ENCODE measurements at regions not wholly inside any gene's neighbourhood (a gene's known extent, or its start where the extent isn't known, plus 50 kb on each side); places are given as distances from the start of the nearest gene placed in this dataset.

DNA sequence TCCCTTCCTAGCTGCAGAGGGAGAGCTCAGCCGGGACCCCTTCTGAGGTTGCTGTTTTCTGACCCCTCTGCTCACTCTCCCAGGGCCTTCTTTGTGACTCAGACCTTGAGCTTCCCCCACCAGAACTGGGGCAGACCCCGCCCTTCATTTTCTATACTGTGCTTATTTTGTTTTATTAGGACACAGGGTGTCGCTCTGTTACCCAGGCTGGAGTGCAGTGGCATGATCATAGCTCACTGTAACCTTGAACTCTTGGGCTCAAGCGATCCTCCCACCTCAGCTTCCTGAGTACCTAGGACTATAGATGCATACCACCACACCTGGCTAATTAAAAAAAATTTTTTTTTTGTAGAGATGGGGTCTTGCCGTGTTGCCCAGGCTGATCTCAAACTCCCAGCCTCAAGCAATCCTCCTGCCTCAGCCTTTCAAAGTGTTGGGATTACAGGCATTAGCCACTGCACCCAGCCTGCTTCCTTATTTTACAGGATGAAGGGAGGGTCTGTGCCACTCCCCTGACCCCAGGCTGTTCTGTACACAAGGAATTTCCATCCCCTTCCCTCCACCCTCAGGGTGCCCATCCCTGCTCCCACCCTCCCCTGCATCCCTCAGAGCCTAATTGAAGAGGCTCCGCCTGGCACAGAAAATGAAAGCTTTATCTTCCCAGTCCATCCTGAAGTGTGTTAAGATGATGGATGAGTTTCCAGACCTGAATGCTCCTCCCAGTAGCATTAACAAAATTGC is 195.2 kb upstream of the POU3F1 start:
- TF ChIP-seq, protein P1, sequence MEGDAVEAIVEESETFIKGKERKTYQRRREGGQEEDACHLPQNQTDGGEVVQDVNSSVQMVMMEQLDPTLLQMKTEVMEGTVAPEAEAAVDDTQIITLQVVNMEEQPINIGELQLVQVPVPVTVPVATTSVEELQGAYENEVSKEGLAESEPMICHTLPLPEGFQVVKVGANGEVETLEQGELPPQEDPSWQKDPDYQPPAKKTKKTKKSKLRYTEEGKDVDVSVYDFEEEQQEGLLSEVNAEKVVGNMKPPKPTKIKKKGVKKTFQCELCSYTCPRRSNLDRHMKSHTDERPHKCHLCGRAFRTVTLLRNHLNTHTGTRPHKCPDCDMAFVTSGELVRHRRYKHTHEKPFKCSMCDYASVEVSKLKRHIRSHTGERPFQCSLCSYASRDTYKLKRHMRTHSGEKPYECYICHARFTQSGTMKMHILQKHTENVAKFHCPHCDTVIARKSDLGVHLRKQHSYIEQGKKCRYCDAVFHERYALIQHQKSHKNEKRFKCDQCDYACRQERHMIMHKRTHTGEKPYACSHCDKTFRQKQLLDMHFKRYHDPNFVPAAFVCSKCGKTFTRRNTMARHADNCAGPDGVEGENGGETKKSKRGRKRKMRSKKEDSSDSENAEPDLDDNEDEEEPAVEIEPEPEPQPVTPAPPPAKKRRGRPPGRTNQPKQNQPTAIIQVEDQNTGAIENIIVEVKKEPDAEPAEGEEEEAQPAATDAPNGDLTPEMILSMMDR (conservative IDR thresholded peaks at IDR 0.05): no peak
- TF ChIP-seq EZH2 (IDR thresholded peaks at IDR 0.05; ENCODE audit: low read depth): no peak

All from PC-9 (cell line).